ENCODE measurements at regions not wholly inside any gene's neighbourhood (a gene's known extent, or its start where the extent isn't known, plus 50 kb on each side); places are given as distances from the start of the nearest gene placed in this dataset.

DNA sequence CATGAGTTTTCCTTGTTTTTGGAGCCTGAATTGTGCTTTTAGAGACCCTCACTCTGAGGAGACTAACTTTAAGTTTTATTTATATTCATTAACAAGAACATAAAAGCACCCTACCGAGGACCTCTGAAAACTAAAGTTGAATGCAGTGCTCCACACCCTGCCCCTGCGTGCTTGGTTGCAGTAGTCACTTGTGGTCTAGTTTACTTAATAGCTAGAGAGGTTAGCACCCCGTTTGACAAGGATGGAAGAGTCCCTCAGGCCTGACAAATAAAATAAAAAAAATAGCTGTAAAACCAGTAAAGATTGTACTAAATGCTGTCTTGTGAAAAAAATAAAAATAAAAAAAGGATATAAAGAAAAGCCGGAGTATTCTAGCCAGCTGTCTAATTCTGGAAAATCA, 395.2 kb downstream of the MTX2 start:
- no peak overlapping the region for H3K27ac Mint-ChIP-seq (ENCODE audit: unreplicated experiment)
- TF ChIP-seq, protein P1, sequence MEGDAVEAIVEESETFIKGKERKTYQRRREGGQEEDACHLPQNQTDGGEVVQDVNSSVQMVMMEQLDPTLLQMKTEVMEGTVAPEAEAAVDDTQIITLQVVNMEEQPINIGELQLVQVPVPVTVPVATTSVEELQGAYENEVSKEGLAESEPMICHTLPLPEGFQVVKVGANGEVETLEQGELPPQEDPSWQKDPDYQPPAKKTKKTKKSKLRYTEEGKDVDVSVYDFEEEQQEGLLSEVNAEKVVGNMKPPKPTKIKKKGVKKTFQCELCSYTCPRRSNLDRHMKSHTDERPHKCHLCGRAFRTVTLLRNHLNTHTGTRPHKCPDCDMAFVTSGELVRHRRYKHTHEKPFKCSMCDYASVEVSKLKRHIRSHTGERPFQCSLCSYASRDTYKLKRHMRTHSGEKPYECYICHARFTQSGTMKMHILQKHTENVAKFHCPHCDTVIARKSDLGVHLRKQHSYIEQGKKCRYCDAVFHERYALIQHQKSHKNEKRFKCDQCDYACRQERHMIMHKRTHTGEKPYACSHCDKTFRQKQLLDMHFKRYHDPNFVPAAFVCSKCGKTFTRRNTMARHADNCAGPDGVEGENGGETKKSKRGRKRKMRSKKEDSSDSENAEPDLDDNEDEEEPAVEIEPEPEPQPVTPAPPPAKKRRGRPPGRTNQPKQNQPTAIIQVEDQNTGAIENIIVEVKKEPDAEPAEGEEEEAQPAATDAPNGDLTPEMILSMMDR (IDR thresholded peaks at IDR 0.05; ENCODE audit: unreplicated experiment) = no peak
- H3K4me3 Mint-ChIP-seq (ENCODE audit: unreplicated experiment) = no peak overlapping the region
- no peaks in the 10 kb centered on the region for H3K36me3 Mint-ChIP-seq (ENCODE audit: low read depth, unreplicated experiment)
- DNase-seq (ENCODE audit: low spot score) = no peak
- no peaks in the 10 kb centered on the region for H3K9me3 Mint-ChIP-seq (ENCODE audit: unreplicated experiment)
- no peaks in the 10 kb centered on the region for H3K27me3 Mint-ChIP-seq (ENCODE audit: unreplicated experiment)
- H3K4me1 Mint-ChIP-seq (ENCODE audit: unreplicated experiment) = peaks cover 5% of the 10 kb centered on the region

DNA sequence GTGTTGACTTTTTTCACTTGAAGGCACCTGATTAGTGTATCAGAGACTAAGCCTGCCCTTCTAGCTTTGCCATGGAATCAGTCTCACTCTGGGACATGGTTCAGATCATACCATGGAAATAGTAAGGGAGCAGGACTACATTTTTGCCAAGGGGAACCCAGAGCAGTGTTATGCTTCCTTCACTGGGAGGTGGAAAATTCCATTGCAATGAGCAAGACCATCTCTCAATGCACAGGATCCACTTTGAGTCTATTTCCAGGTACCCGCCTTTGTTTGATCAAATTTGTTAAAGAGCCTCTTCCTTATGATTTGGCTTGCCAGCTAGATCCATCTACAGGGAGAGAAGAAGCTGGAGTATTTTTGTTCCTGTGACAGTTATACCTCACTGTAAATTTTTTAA, 395.8 kb downstream of the MTX2 start:
- Mint-ChIP-seq H3K4me3 (ENCODE audit: unreplicated experiment) (no peak overlapping the region), H3K36me3 (ENCODE audit: low read depth, unreplicated experiment) (no peaks in the 10 kb centered on the region), H3K9me3 (ENCODE audit: unreplicated experiment) (no peaks in the 10 kb centered on the region), H3K4me1 (ENCODE audit: unreplicated experiment) (peaks cover 9% of the 10 kb centered on the region), H3K27me3 (ENCODE audit: unreplicated experiment) (no peaks in the 10 kb centered on the region), H3K27ac (ENCODE audit: unreplicated experiment) (no peak overlapping the region)
- TF ChIP-seq, protein P1 (IDR thresholded peaks at IDR 0.05; ENCODE audit: unreplicated experiment) = no peak
- no peak for DNase-seq (ENCODE audit: low spot score)

DNA sequence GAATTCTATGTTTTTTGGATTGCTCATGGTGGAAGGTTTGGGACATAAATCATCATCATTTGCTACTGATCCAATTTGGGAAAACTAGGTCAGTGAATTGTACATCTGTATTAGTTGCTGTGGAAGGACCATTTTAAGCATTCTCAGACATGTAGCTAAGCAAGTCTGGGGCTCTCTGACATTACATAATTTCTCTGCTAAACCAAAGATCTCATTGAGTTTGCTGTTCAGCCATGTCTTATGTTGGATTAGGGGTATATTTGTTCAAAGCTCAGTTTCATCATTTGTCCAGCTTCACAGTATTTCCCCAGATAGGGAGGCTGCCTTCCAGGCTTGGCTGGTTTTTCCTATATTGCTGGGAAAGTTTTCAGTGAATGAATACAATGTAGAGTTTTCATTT, 399.7 kb downstream of the MTX2 start:
- Mint-ChIP-seq H3K9me3 (ENCODE audit: unreplicated experiment) (no peaks in the 10 kb centered on the region), H3K36me3 (ENCODE audit: low read depth, unreplicated experiment) (no peaks in the 10 kb centered on the region), H3K27me3 (ENCODE audit: unreplicated experiment) (no peaks in the 10 kb centered on the region), H3K27ac (ENCODE audit: unreplicated experiment) (no peak overlapping the region), H3K4me1 (ENCODE audit: unreplicated experiment) (peaks cover 9% of the 10 kb centered on the region), H3K4me3 (ENCODE audit: unreplicated experiment) (no peak overlapping the region)
- no peak for DNase-seq (ENCODE audit: low spot score)
- TF ChIP-seq, protein P1 (IDR thresholded peaks at IDR 0.05; ENCODE audit: unreplicated experiment) = no peak

DNA sequence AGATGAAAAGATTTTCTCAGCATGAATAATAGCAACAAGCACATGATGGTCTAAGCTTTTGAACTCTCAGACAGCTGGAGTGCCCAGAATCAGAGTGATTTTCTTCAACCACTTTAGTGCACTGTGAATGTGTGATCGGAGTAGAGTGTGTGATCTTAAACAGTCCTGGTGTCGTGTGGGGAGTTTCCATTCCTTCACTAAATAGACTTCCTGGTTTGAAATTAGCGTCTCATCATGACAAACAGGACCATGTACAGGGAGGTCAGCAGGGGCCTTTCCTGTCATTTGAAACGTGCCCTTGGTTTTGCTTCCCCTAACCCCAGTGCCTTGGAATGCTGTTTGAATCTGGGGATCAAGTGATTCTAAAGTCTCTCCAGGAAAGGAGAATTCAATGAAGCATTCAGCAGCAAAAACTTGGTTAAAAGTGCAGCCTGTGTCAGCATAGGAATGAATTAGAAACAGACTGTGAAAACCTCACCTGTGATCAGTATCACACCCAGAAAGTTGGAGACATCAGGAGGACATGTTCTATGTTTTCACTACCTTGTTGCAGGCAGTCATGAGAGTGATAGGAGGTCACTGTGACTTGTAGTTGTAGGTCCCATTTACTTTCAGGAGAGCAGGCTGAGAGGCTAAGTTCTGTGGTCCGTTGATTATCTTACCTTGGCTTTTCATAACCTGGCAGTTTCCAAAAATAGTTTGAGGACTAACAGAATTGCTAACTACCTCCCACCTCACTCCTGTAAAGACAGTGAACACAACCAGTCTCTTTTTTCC, 400.3 kb downstream of the MTX2 start:
- no peak overlapping the region for H3K4me3 Mint-ChIP-seq (ENCODE audit: unreplicated experiment)
- TF ChIP-seq, protein P1 (IDR thresholded peaks at IDR 0.05; ENCODE audit: unreplicated experiment) = no peak
- peaks cover 9% of the 10 kb centered on the region for H3K4me1 Mint-ChIP-seq (ENCODE audit: unreplicated experiment)
- H3K36me3 Mint-ChIP-seq (ENCODE audit: low read depth, unreplicated experiment) = no peaks in the 10 kb centered on the region
- H3K27me3 Mint-ChIP-seq (ENCODE audit: unreplicated experiment) = no peaks in the 10 kb centered on the region
- H3K27ac Mint-ChIP-seq (ENCODE audit: unreplicated experiment) = no peak overlapping the region
- no peak for DNase-seq (ENCODE audit: low spot score)
- H3K9me3 Mint-ChIP-seq (ENCODE audit: unreplicated experiment) = no peaks in the 10 kb centered on the region

DNA sequence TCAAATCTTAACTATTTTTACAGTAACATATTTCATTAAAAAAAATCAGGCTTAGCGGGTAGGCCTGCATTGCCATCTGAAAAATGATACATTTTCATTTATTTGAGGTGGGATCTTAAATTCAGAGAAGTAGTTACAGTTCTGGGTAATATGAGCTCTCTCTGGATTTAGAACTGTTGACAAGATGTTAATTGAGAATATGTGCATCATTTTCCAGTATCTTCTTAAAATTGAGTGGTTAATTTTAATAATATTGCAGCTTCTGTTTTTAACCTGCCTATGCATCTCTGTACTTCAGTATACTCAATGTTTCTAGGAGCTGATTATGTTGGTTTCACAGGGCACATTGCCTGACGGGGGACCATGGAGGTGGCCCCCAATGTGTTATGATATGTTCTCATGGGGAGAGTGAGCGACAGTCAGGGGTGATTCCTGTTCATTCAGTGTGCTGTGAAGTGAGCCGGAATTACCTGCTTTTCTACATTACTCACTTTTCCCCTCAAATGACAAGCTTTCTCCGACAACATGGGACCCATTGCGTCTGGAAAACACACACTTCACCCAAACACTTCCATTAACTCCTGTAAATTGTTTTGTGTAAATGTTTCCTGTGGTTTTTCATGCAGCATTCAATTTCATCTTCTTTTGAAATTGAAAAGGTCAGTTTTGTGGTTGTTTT, 406.2 kb downstream of the MTX2 start:
- no peaks in the 10 kb centered on the region for H3K36me3 Mint-ChIP-seq (ENCODE audit: low read depth, unreplicated experiment)
- no peak overlapping the region for H3K27ac Mint-ChIP-seq (ENCODE audit: unreplicated experiment)
- H3K4me3 Mint-ChIP-seq (ENCODE audit: unreplicated experiment) = no peak overlapping the region
- DNase-seq (ENCODE audit: low spot score) = no peak
- no peaks in the 10 kb centered on the region for H3K9me3 Mint-ChIP-seq (ENCODE audit: unreplicated experiment)
- TF ChIP-seq, protein P1 (IDR thresholded peaks at IDR 0.05; ENCODE audit: unreplicated experiment) = no peak
- H3K4me1 Mint-ChIP-seq (ENCODE audit: unreplicated experiment) = no peaks in the 10 kb centered on the region
- H3K27me3 Mint-ChIP-seq (ENCODE audit: unreplicated experiment) = no peaks in the 10 kb centered on the region
